ENCODE measurements at regions not wholly inside any gene's neighbourhood (a gene's known extent, or its start where the extent isn't known, plus 50 kb on each side); places are given as distances from the start of the nearest gene placed in this dataset.

- no peak overlapping the region for H3K4me3 ChIP-seq (replicated peaks in 1 of 2; ENCODE audit: low read depth in 2 of 2, low read length in 2 of 2)
- TF ChIP-seq, protein P1, sequence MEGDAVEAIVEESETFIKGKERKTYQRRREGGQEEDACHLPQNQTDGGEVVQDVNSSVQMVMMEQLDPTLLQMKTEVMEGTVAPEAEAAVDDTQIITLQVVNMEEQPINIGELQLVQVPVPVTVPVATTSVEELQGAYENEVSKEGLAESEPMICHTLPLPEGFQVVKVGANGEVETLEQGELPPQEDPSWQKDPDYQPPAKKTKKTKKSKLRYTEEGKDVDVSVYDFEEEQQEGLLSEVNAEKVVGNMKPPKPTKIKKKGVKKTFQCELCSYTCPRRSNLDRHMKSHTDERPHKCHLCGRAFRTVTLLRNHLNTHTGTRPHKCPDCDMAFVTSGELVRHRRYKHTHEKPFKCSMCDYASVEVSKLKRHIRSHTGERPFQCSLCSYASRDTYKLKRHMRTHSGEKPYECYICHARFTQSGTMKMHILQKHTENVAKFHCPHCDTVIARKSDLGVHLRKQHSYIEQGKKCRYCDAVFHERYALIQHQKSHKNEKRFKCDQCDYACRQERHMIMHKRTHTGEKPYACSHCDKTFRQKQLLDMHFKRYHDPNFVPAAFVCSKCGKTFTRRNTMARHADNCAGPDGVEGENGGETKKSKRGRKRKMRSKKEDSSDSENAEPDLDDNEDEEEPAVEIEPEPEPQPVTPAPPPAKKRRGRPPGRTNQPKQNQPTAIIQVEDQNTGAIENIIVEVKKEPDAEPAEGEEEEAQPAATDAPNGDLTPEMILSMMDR (IDR thresholded peaks at IDR 0.05; ENCODE audit: low read depth, low read length) = no peak
- DNase-seq (ENCODE audit: low read depth in 2 of 2) = peak; percentile 97 to 99
Measured at GRCh38 chr13:44306371-44307192, 67.0 kb upstream of the SERP2 start.

- TF ChIP-seq, protein P1 (IDR thresholded peaks at IDR 0.05; ENCODE audit: low read depth, low read length) = no peak
- peak in 1 of 2 donors; percentile 29 for DNase-seq (ENCODE audit: low read depth in 2 of 2)
Measured at GRCh38 chr13:44307255-44307654, 66.4 kb upstream of the SERP2 start.

GRCh38 chr13:44307844-44308243, 65.8 kb upstream of the SERP2 start:
- TF ChIP-seq, protein P1 (IDR thresholded peaks at IDR 0.05; ENCODE audit: low read depth, low read length) = no peak
- DNase-seq (ENCODE audit: low read depth in 2 of 2) = no peak

More at GRCh38 chr13:44307255-44307654, 66.4 kb upstream of the SERP2 start:
- no peak overlapping the region for H3K4me3 ChIP-seq (replicated peaks in 1 of 2; ENCODE audit: low read depth in 2 of 2, low read length in 2 of 2)

GRCh38 chr13:44308352-44308751, 65.3 kb upstream of the SERP2 start:
- no peak overlapping the region for H3K4me3 ChIP-seq (replicated peaks in 1 of 2; ENCODE audit: low read depth in 2 of 2, low read length in 2 of 2)
- TF ChIP-seq, protein P1 (IDR thresholded peaks at IDR 0.05; ENCODE audit: low read depth, low read length) = no peak
- DNase-seq (ENCODE audit: low read depth in 2 of 2) = no peak

More at GRCh38 chr13:44307844-44308243, 65.8 kb upstream of the SERP2 start:
- H3K4me3 ChIP-seq (replicated peaks in 1 of 2; ENCODE audit: low read depth in 2 of 2, low read length in 2 of 2) = no peak overlapping the region

GRCh38 chr13:44309794-44310757, 63.5 kb upstream of the SERP2 start:
- DNase-seq (ENCODE audit: low read depth in 2 of 2) = peak; percentile 40 to 60
- H3K4me3 ChIP-seq (replicated peaks in 1 of 2; ENCODE audit: low read depth in 2 of 2, low read length in 2 of 2) = no peak overlapping the region
- TF ChIP-seq, protein P1 (IDR thresholded peaks at IDR 0.05; ENCODE audit: low read depth, low read length) = no peak

- H3K4me3 ChIP-seq (replicated peaks in 1 of 2; ENCODE audit: low read depth in 2 of 2, low read length in 2 of 2) = no peak overlapping the region
- TF ChIP-seq, protein P1 (IDR thresholded peaks at IDR 0.05; ENCODE audit: low read depth, low read length) = no peak
- peak; percentile 48 to 68 for DNase-seq (ENCODE audit: low read depth in 2 of 2)
Measured at GRCh38 chr13:44311011-44311780, 62.4 kb upstream of the SERP2 start.

Data from cardiac fibroblast (primary cell).